SKM-1 treated with dmso at 0.1 percent for 144 hours (cell line): ENCODE measurements at regions not wholly inside any gene's neighbourhood (a gene's known extent, or its start where the extent isn't known, plus 50 kb on each side); places are given as distances from the start of the nearest gene placed in this dataset.

Experiments used
- DNase-seq: peaks from one replicate; lab custom pipeline; 2025; ENCODE audit not compliant: unreplicated experiment; lab: John Stamatoyannopoulos, UW

GRCh38 chr9:86700629-86701028 lies 246.7 kb downstream of the GAS1 start:
- DNase-seq = no peak

- DNase-seq = no peak
These were observed 249.3 kb downstream of the GAS1 start for GRCh38 chr9:86697999-86698398.

GRCh38 chr9:86697213-86697612 lies 250.1 kb downstream of the GAS1 start:
- no peak for DNase-seq

GRCh38 chr9:86695910-86696424 lies 251.3 kb downstream of the GAS1 start:
- no peak for DNase-seq

- DNase-seq = no peak
These were observed 257.3 kb downstream of the GAS1 start for GRCh38 chr9:86690034-86690433.

- DNase-seq = no peak
These were observed 259.5 kb downstream of the GAS1 start for GRCh38 chr9:86687788-86688187.

GRCh38 chr9:86685556-86685955 lies 261.8 kb downstream of the GAS1 start:
- no peak for DNase-seq

GRCh38 chr9:86684148-86684547 lies 263.2 kb downstream of the GAS1 start:
- DNase-seq = no peak

GRCh38 chr9:86682240-86682639 lies 265.1 kb downstream of the GAS1 start:
- DNase-seq = no peak

- DNase-seq = no peak
These were observed 267.4 kb downstream of the GAS1 start for GRCh38 chr9:86679909-86680308.

GRCh38 chr9:86676396-86676795 lies 270.9 kb downstream of the GAS1 start:
- DNase-seq = no peak

- DNase-seq = no peak
These were observed 271.5 kb downstream of the GAS1 start for GRCh38 chr9:86675805-86676204.

- no peak for DNase-seq
These were observed 272.8 kb downstream of the GAS1 start for GRCh38 chr9:86674487-86674886.

- no peak for DNase-seq
These were observed 274.3 kb downstream of the GAS1 start for GRCh38 chr9:86672966-86673365.

GRCh38 chr9:86672301-86672700 lies 275.0 kb downstream of the GAS1 start:
- no peak for DNase-seq

- no peak for DNase-seq
These were observed 276.3 kb downstream of the GAS1 start for GRCh38 chr9:86671018-86671417.

- DNase-seq = no peak
These were observed 276.8 kb downstream of the GAS1 start for GRCh38 chr9:86670536-86670935.

- no peak for DNase-seq
These were observed 277.2 kb downstream of the GAS1 start for GRCh38 chr9:86670076-86670475.

- DNase-seq = no peak
These were observed 277.9 kb downstream of the GAS1 start for GRCh38 chr9:86669422-86669821.

GRCh38 chr9:86668488-86668887 lies 278.8 kb downstream of the GAS1 start:
- no peak for DNase-seq

- DNase-seq = no peak
These were observed 280.0 kb downstream of the GAS1 start for GRCh38 chr9:86667307-86667706.

- no peak for DNase-seq
These were observed 281.9 kb downstream of the GAS1 start for GRCh38 chr9:86665416-86665815.

GRCh38 chr9:86664603-86665002 lies 282.7 kb downstream of the GAS1 start:
- DNase-seq = no peak

- no peak for DNase-seq
These were observed 283.4 kb downstream of the GAS1 start for GRCh38 chr9:86663905-86664304.
